HG02870 (cell line): ENCODE measurements at regions not wholly inside any gene's neighbourhood (a gene's known extent, or its start where the extent isn't known, plus 50 kb on each side); places are given as distances from the start of the nearest gene placed in this dataset.
A peak's percentile ranks its signal among the peaks of the same experiment; 100 is the strongest.

Experiments used
- ATAC-seq: cut with Tn5 transposase; IDR thresholded peaks from one replicate; pipeline ENCODE4 v1.9.1; 2021; ENCODE audit warnings: mild to moderate bottlenecking, moderate library complexity; ENCODE audit not compliant: unreplicated experiment

- no peak for ATAC-seq
Measured at GRCh38 chrX:30504309-30504708, 73.3 kb downstream of the TASL start.

- no peak for ATAC-seq
Measured at GRCh38 chrX:30495468-30495867, 82.1 kb downstream of the TASL start.

GRCh38 chrX:30493348-30493747 is 84.2 kb downstream of the TASL start:
- ATAC-seq, result no peak

- ATAC-seq, result no peak
Measured at GRCh38 chrX:30489323-30489722, 88.2 kb downstream of the TASL start.

- ATAC-seq, result peak; percentile 72
Measured at GRCh38 chrX:30488092-30488491, 89.5 kb downstream of the TASL start.

- peak; percentile 88 for ATAC-seq
Measured at GRCh38 chrX:30483996-30484395, 93.6 kb downstream of the TASL start.

- ATAC-seq, result no peak
Measured at GRCh38 chrX:30468471-30468870, 109.1 kb downstream of the TASL start.
